GM18505 (cell line): ENCODE measurements at regions not wholly inside any gene's neighbourhood (a gene's known extent, or its start where the extent isn't known, plus 50 kb on each side); places are given as distances from the start of the nearest gene placed in this dataset.

Experiments used
- ATAC-seq: cut with Tn5 transposase; IDR thresholded peaks from one replicate; pipeline ENCODE4 v1.9.1; 2021; ENCODE audit not compliant: unreplicated experiment
- POLR2A ChIP-seq: IDR thresholded peaks from 4 replicates; pipeline ENCODE4 v1.6.1; 2011; ENCODE audit warnings: borderline replicate concordance; ENCODE audit not compliant: insufficient read depth, insufficient read length; ENCODE audit errors: extremely low read depth

DNA sequence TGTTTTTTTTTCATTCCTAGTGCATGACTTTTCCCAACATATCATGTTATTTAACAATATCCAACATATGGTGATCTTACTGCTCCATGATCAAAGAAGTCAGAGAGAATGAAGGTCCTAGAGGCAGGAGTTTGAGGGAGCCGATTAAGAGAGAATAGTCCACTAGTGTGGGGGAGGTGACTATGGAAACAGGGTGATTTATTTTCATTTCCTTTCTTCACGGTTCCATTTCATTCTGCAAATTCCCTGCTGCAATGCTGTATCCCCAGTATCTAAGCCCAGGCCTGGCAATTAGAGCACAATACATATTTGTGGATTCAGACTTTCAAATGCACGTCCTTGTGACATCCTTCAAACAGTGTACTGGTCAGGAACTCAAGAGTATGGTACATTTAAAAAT lies 91.4 kb downstream of the CD83 start:
- TF ChIP-seq POLR2A, result no peak
- no peak for ATAC-seq

GRCh38 chr6:14210077-14210476 lies 92.5 kb downstream of the CD83 start:
- no peak for TF ChIP-seq POLR2A
- ATAC-seq, result no peak

DNA sequence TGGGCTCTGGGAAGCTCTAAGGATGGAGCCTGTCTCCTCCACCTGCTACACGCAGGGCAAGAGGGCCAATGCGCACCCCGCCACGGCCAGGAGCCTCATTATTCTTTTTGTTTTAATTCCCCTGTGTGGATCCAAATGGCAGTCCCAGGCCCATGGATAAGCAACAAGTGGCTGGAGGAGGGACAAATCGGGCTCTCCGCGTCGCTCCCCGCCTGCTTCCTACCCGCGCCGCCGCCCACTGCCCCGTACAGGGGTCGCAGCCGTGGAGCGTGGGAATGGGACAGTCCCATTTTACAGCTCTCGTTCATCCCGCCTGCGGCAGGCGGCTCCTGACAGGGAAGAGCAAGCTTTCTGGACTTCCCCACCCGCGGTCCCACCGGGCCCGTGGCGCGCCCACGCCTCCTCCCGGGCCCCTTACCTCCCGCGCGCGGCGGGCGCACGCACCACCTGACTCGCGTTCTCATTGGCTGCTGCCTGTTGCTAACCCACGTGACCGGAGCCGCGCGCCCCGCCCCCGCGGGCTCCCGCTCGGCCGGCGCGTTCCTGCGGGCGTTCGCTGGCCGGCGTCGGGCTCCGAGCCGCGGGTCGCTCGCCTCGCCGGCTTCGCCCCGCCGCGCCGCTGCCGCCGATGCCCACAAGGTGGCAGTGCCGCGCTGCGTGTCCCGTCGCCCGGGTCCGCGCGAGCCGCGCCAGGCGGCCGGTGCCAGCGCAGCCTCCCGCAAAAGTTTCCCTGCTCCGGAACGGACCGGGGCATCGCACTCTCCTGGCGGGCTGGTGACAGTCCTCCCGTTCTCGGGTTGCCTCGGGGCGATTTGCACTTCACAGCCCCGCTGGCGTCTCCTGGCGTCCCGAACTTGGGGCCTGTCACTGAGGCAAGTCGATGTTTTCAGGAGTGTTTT lies 93.3 kb downstream of the CD83 start:
- ATAC-seq, result peak; percentile 95
- TF ChIP-seq POLR2A, result peak; percentile 73

DNA sequence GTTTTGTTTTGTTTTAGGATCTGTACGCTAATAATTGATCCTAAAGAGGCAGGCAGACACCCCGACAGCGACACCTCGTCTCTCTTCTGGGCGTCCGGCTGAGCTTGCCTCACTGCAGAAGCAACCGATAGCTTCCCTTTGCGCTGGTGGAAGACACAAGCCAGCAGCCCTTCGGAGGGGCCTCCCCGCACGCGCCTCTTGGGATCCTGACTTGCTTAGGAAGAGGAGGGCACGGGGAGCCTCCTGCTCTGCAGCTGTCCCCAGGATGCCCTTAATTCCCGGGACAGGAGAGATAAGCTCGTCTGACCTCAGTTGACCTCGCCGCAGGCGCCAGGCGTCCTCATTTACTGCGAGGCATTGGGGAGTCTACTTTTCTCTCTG lies 94.0 kb downstream of the CD83 start:
- TF ChIP-seq POLR2A, result no peak
- peak; percentile 7 for ATAC-seq

GRCh38 chr6:14212020-14212419 lies 94.4 kb downstream of the CD83 start:
- TF ChIP-seq POLR2A, result no peak
- ATAC-seq, result no peak

- no peak for ATAC-seq
- no peak for TF ChIP-seq POLR2A
Observed at GRCh38 chr6:14212632-14213031, 95.1 kb downstream of the CD83 start.

- no peak for ATAC-seq
- TF ChIP-seq POLR2A, result no peak
Observed at GRCh38 chr6:14216946-14217684, 99.5 kb downstream of the CD83 start.

DNA sequence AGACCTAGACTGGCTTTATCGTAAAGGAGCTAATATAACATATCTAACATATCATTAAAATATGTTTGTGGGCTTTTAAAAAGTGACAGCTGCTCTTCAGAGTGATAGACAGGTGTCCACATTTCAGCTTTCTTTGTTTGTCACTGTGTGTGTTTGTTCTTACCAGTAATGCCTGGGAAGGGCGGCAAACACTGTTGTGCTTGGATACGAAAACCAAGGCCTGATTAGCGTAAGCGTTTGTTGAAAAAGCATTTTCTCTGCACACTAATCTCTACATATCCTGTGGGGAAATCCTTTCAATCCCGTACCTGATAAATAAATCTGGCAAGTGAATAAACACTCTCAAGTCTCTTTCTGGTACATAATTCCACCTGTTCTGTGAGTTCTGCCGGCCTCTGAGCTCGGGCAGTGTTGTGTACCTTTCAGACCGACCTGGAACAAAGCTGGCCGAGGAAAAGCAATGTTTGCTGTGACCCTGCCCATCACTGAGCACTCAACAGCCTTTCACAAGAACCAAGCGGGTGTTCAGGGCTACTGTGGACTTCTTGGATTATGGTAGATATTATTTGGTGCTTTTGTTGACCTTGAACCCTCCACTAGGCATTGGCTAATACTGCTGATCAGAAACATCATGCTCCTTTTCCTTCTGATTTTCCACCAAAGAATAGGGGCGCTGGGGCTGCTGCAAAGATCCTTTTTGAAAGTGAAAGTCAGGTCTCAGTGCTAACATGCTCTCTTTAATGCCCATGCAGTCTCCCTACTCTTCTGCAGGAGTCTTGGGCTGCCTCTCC lies 100.4 kb downstream of the CD83 start:
- no peak for ATAC-seq
- no peak for TF ChIP-seq POLR2A

- no peak for TF ChIP-seq POLR2A
- ATAC-seq, result no peak
Observed at GRCh38 chr6:14218519-14218800, 100.9 kb downstream of the CD83 start.

DNA sequence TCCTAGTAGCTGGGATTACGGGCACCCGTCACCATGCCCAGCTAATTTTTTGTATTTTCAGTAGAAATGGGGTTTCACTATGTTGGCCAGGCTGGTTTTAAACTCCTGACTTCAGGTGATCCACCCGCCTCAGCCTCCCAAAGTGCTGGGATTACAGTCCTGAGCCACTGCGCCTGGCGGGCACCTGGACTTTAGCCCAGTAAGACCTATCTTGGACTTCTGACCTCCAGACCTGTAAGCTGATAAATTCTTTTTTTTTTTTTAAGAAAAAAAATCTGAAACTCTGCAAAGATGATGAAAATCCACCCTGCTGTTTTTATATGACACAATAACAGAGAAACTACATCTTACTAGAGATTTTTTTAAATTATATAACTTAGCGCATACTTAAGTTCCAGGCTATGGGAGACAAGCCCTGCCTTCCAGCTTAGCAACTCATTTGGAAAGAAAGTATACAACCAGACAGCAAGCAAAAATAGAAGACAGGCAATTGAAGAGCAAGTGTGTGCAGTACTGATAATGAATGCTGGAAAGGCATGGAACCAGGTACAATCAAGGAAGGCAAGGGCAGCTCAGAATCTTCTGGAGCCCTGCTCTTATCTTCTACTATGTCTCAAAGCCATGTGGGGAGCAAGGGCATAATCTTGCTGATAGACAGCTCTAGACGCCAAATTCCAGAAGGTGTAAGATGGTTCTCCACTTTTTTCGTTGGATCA lies 104.2 kb downstream of the CD83 start:
- no peak for TF ChIP-seq POLR2A
- no peak for ATAC-seq

DNA sequence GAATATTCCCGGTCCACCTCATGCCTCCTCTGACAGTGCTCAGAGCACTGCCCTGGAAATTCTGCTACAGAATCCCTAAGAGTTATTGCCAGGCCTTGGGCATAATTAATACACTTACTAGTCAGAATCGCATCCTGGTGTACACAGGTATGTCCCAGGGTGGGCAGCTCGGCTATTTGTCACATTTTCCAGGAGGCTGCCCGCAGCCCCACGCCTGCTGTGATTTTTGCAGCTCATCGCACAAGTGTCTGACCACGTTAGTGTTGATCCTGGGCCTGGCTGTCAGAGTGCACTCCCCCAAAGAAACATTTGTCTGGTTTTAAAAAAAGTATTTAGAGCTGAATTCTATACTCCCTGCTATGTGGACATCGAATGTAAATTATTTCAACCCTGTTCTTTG lies 105.4 kb downstream of the CD83 start:
- no peak for TF ChIP-seq POLR2A
- ATAC-seq, result no peak

DNA sequence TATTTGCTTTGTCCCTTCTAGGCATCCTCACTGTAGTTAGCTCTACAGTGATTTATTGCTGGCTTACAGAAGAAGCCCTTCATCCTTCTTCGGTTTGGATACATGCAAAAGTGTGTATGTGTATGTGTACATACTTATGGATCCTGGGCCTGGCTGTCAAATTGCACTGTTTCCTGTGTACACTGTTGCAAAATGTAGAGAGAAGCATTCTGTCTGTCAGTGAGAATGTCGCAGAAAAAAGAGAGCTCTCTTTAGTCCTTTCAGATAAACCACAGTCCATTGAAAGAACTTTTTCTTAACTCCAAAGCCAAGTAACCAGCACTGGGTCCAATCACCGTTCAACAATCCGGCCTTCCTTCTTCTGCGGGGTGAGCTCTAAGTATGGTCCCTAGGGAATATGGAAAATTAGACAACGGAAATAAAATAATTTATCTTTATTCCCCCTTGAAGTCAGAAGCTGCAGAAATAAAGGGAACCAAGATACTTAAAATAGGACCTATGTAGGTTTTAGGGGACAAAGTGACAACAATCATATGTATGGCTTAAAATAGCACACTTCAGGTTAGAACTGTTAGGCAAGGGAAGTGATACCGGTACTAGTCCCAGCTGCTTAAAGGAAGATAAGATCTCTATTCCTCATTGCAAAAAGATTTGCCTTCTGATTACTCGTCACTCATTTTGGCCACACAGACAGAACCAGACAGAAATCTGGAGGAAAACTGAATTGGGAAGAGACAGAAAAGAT lies 107.0 kb downstream of the CD83 start:
- no peak for TF ChIP-seq POLR2A
- ATAC-seq, result no peak
